ENCODE measurements at regions not wholly inside any gene's neighbourhood (a gene's known extent, or its start where the extent isn't known, plus 50 kb on each side); places are given as distances from the start of the nearest gene placed in this dataset.

- TF ChIP-seq CTCF (conservative IDR thresholded peaks at IDR 0.05; ENCODE audit: low read length), result no peak
- no peak for TF ChIP-seq EZH2phosphoT487 (IDR thresholded peaks at IDR 0.05; ENCODE audit: borderline replicate concordance, low read depth, low read length)
Measured at GRCh38 chrX:3532581-3533085, 180.8 kb downstream of the PRKX start.

All from OCI-LY7 (cell line).